Endothelial cell of umbilical vein (primary cell): ENCODE measurements at regions not wholly inside any gene's neighbourhood (a gene's known extent, or its start where the extent isn't known, plus 50 kb on each side); places are given as distances from the start of the nearest gene placed in this dataset.
"Not testable (repeated sequence)": the region's sequence is repeated elsewhere in the genome, so short reads cannot be mapped to it uniquely, and the experiment has no call there.

Experiments used
- EZH2 ChIP-seq: IDR thresholded peaks from 2 replicates; pipeline ENCODE4 v1.6.1; 2012; ENCODE audit warnings: borderline replicate concordance, low read depth, mild to moderate bottlenecking, moderate library complexity, low read length, inconsistent platforms; ENCODE audit not compliant: severe bottlenecking
- FOS ChIP-seq: IDR thresholded peaks from 2 replicates; pipeline ENCODE4 v1.6.1; 2011; ENCODE audit warnings: mild to moderate bottlenecking, low read length, moderate library complexity, borderline replicate concordance; ENCODE audit not compliant: insufficient read depth
- JUN ChIP-seq: IDR thresholded peaks from 2 replicates; pipeline ENCODE4 v1.6.1; 2011; ENCODE audit warnings: borderline replicate concordance, low read depth; ENCODE audit not compliant: insufficient read length, insufficient read depth
- MYC ChIP-seq: IDR thresholded peaks from one replicate; pipeline ENCODE4 v1.6.1; 2011; ENCODE audit warnings: mild to moderate bottlenecking, low read depth, low read length
- POLR2A ChIP-seq: IDR thresholded peaks from 2 replicates; pipeline ENCODE4 v1.6.1; 2012; ENCODE audit warnings: low read depth, mild to moderate bottlenecking, control low read depth, low read length
- POLR2AphosphoS5 ChIP-seq: IDR thresholded peaks from 2 replicates; pipeline ENCODE4 v1.6.1; 2012; ENCODE audit warnings: low read depth, mild to moderate bottlenecking, control low read depth, low read length, moderate library complexity; ENCODE audit not compliant: insufficient read depth
- TF ChIP-seq, protein P1 (sequence below), 2 donors: IDR thresholded peaks; 1 replicate in 1 of 2; 2 replicates in 1 of 2; pipeline ENCODE4 v1.5.1; 2011; ENCODE audit warnings: low read length in 2 of 2, mild to moderate bottlenecking in 2 of 2, moderate library complexity in 2 of 2, control low read depth in 1 of 2, inconsistent platforms in 1 of 2, low read depth in 1 of 2; ENCODE audit not compliant: insufficient read depth in 1 of 2; ENCODE audit errors: extremely low read depth in 1 of 2
- TF ChIP-seq, protein P2 (sequence below): IDR thresholded peaks from 2 replicates; pipeline ENCODE4 v1.6.1; 2011; ENCODE audit not compliant: insufficient read depth, insufficient read length

GRCh38 chr2:238776761-238777046 lies 71.2 kb upstream of the TWIST2 start:
- TF ChIP-seq, protein P1, sequence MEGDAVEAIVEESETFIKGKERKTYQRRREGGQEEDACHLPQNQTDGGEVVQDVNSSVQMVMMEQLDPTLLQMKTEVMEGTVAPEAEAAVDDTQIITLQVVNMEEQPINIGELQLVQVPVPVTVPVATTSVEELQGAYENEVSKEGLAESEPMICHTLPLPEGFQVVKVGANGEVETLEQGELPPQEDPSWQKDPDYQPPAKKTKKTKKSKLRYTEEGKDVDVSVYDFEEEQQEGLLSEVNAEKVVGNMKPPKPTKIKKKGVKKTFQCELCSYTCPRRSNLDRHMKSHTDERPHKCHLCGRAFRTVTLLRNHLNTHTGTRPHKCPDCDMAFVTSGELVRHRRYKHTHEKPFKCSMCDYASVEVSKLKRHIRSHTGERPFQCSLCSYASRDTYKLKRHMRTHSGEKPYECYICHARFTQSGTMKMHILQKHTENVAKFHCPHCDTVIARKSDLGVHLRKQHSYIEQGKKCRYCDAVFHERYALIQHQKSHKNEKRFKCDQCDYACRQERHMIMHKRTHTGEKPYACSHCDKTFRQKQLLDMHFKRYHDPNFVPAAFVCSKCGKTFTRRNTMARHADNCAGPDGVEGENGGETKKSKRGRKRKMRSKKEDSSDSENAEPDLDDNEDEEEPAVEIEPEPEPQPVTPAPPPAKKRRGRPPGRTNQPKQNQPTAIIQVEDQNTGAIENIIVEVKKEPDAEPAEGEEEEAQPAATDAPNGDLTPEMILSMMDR (IDR thresholded peaks at IDR 0.05; ENCODE audit: extremely low read depth in 1 of 2, insufficient read depth in 1 of 2, low read depth in 1 of 2, low read length in 2 of 2) = not testable (repeated sequence)
- not testable (repeated sequence) for TF ChIP-seq EZH2, POLR2A, POLR2AphosphoS5, FOS, JUN, MYC
- TF ChIP-seq, protein P2, sequence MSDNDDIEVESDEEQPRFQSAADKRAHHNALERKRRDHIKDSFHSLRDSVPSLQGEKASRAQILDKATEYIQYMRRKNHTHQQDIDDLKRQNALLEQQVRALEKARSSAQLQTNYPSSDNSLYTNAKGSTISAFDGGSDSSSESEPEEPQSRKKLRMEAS = not testable (repeated sequence)
